ENCODE measurements at regions not wholly inside any gene's neighbourhood (a gene's known extent, or its start where the extent isn't known, plus 50 kb on each side); places are given as distances from the start of the nearest gene placed in this dataset.

GRCh38 chr1:4119516-4120220, 219.6 kb upstream of the C1orf174 start:
- TF ChIP-seq POLR2A (IDR thresholded peaks at IDR 0.05; ENCODE audit: low read length), result no peak
- TF ChIP-seq GATA1 (IDR thresholded peaks at IDR 0.05; ENCODE audit: low read depth, low read length), result no peak

Measured in erythroblast (primary cell).